Muscle layer of colon (tissue), 2 donors: ENCODE measurements at regions not wholly inside any gene's neighbourhood (a gene's known extent, or its start where the extent isn't known, plus 50 kb on each side); places are given as distances from the start of the nearest gene placed in this dataset.

Source experiments
- H3K27ac ChIP-seq: one replicate; pipeline ENCODE4 v1.7.0; 2013; ENCODE audit warnings: low read depth, mild to moderate bottlenecking, low read length, moderate library complexity
- H3K27me3 ChIP-seq, 2 donors: one replicate each; pipeline ENCODE4 v1.7.0; 2013; ENCODE audit warnings: low read length in 2 of 2, mild to moderate bottlenecking in 2 of 2; ENCODE audit not compliant: insufficient read depth in 2 of 2, control insufficient read depth in 1 of 2
- H3K36me3 ChIP-seq: one replicate; pipeline ENCODE4 v1.7.0; 2013; ENCODE audit warnings: mild to moderate bottlenecking, low read length; ENCODE audit not compliant: insufficient read depth
- H3K4me1 ChIP-seq: one replicate; pipeline ENCODE4 v1.7.0; 2013; ENCODE audit warnings: mild to moderate bottlenecking, low read length; ENCODE audit not compliant: insufficient read depth
- H3K4me3 ChIP-seq, 2 donors: one replicate each; pipeline ENCODE4 v1.7.0; 2013; ENCODE audit warnings: low read length in 2 of 2, low read depth in 1 of 2, mild to moderate bottlenecking in 1 of 2, moderate library complexity in 1 of 2
- H3K9ac ChIP-seq: one replicate; pipeline ENCODE4 v1.7.0; 2013; ENCODE audit warnings: low read length
- H3K9me3 ChIP-seq: one replicate; pipeline ENCODE4 v1.7.0; 2013; ENCODE audit warnings: mild to moderate bottlenecking, low read length
- donor health status: abdominal sarcoma.
- donor health status: Adenocarcinoma of cecum.

- Histone ChIP-seq H3K4me3 (no peak overlapping the region), H3K27me3 (peaks cover 39 to 43% of the 10 kb centered on the region in 2 donors), H3K36me3 (no peaks in the 10 kb centered on the region)
Measured at GRCh38 chr12:125193376-125194152, 128.3 kb downstream of the AACS start.

DNA sequence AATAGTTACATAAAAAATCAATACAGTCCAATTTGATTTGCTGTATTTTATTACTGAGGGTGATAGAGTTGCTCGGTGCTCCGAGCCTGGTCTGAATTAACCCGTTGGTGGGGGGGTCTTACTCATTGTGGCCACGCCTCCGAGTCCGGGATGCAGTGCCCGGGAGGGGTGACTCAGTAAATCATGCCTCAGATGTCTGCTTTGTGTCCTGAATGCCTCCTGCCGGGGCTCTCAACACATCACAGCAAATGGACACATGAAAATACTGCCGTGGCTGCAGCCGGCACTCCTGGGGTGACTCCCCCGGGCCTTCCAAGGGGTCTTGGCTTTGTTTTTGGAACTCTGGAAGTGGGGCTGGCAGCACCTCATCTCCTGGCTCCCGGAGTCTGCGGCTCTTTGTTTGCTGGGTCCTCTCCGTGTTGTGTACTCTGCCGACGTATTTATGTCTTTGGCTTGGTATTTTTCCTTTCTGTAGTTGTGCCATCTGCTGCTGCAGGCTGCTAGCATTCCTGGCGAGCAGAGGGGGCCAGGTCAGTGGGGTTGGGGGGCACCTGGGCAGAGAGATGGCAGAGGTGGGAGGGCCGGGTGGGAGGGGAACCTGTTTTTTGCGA is 129.0 kb downstream of the AACS start:
- no peaks in the 10 kb centered on the region for H3K36me3 ChIP-seq
- H3K4me1 ChIP-seq: no peaks in the 10 kb centered on the region
- H3K9me3 ChIP-seq: no peaks in the 10 kb centered on the region
- H3K4me3 ChIP-seq: no peak overlapping the region
- H3K27me3 ChIP-seq: peaks cover 32 to 36% of the 10 kb centered on the region in 2 donors
- H3K27ac ChIP-seq: no peak overlapping the region
- no peak overlapping the region for H3K9ac ChIP-seq

More at GRCh38 chr12:125193376-125194152, 128.3 kb downstream of the AACS start:
- no peak overlapping the region for H3K27ac ChIP-seq
- H3K9me3 ChIP-seq: no peaks in the 10 kb centered on the region
- no peak overlapping the region for H3K9ac ChIP-seq
- no peaks in the 10 kb centered on the region for H3K4me1 ChIP-seq

- Histone ChIP-seq H3K36me3 (no peaks in the 10 kb centered on the region), H3K9ac (no peak overlapping the region), H3K9me3 (no peaks in the 10 kb centered on the region), H3K4me3 (no peak overlapping the region), H3K4me1 (no peaks in the 10 kb centered on the region), H3K27ac (no peak overlapping the region), H3K27me3 (peaks cover 25 to 28% of the 10 kb centered on the region in 2 donors)
Measured at GRCh38 chr12:125194987-125195386, 129.8 kb downstream of the AACS start.

DNA sequence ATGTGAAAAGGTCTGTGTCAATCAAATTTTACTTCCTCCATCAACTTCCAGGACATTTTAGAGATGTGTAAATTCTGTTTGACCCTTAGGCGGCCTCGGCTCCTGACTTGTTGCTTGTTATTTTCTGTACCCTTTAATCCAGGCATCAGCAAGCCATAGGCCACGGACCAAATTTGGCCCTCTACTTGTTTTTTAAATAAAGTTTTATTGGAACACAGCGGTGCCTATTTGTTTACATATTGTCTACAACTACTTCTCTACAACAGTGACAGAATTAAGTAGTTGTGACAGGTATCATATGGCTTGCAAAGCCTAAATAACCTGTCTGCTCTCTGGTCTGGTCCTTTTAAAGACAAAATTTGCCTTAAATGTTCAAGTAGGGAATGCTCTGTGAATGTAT is 132.1 kb downstream of the AACS start:
- peaks cover 11 to 17% of the 10 kb centered on the region in 2 donors for H3K27me3 ChIP-seq
- no peaks in the 10 kb centered on the region for H3K4me1 ChIP-seq
- H3K36me3 ChIP-seq: no peaks in the 10 kb centered on the region
- no peak overlapping the region for H3K27ac ChIP-seq
- no peak overlapping the region for H3K4me3 ChIP-seq
- no peak overlapping the region for H3K9ac ChIP-seq
- peaks cover 5% of the 10 kb centered on the region for H3K9me3 ChIP-seq

- peaks cover 3 to 4% of the 10 kb centered on the region in 2 donors for H3K27me3 ChIP-seq
- H3K9ac ChIP-seq: no peak overlapping the region
- no peaks in the 10 kb centered on the region for H3K36me3 ChIP-seq
Measured at GRCh38 chr12:125198652-125199051, 133.4 kb downstream of the AACS start.

DNA sequence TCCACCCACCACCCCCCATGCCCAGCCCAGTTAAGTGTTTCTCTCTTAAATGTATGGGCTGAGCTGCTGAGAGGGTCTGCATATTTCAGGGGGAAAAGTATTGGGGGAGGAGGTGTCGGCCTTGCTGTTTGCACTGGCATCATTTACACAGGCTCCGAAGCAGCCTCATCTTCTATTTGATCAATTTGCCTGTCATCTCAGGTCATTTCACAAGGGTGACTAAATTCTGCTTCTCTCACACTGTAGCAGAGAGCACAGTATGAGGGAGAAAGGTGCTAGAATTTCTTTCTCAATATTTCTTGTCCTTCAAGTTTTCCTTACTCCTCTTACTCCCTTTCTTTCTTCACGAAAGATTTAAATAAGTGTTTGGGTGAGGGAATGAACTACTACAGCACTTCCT is 135.9 kb downstream of the AACS start:
- no peaks in the 10 kb centered on the region for H3K4me1 ChIP-seq
- no peak overlapping the region for H3K4me3 ChIP-seq
- no peaks in the 10 kb centered on the region for H3K36me3 ChIP-seq
- H3K9me3 ChIP-seq: peaks cover 5% of the 10 kb centered on the region
- no peak overlapping the region for H3K27ac ChIP-seq
- peaks cover 0 to 6% of the 10 kb centered on the region in 2 donors for H3K27me3 ChIP-seq
- H3K9ac ChIP-seq: no peak overlapping the region

More at GRCh38 chr12:125198652-125199051, 133.4 kb downstream of the AACS start:
- Histone ChIP-seq H3K4me1 (no peaks in the 10 kb centered on the region), H3K27ac (no peak overlapping the region), H3K9me3 (peaks cover 5% of the 10 kb centered on the region), H3K4me3 (no peak overlapping the region)

DNA sequence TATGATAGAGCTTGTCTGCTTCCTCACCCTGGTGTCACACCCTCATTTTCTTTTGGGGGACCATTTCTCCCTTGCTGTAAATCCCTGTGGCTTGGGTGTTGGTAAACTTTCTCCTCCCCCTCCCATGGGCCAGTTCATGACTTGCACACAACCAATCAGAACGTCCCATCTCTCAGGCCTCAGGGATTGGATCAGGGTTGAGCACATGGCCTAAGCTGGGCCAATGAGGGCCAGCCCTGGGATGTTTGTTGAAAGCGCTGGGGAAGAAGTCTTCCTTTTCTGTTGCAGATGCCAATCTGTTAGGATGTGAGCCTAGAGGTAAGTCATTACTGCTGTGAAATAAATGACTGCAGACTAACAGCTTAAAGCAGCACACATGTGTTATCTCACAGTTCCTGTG is 136.7 kb downstream of the AACS start:
- Histone ChIP-seq H3K27ac (no peak overlapping the region), H3K36me3 (no peaks in the 10 kb centered on the region)

DNA sequence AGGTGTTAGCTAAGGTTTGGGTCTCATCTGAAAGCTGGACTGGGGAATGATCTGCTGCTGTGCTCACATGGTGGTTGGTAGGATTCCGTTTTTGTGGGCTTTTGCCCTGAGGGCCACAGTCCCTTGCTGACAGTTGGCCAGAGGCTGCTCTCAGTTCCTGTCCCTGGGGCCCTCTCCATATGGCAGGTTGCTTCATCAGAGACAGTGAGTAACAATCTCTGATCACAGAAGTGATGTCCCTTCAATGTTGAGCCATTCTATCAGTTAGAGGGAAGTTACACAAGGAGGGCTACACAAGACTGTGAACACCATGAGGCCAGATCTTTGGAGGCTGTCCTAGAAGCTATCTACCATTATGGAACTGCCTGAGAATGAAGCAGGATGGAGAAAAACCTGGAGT is 137.2 kb downstream of the AACS start:
- peaks cover 5% of the 10 kb centered on the region for H3K9me3 ChIP-seq
- H3K4me3 ChIP-seq: no peak overlapping the region
- H3K27ac ChIP-seq: no peak overlapping the region
- H3K36me3 ChIP-seq: no peaks in the 10 kb centered on the region
- H3K4me1 ChIP-seq: no peaks in the 10 kb centered on the region
- H3K9ac ChIP-seq: no peak overlapping the region
- H3K27me3 ChIP-seq: peaks cover 0 to 6% of the 10 kb centered on the region in 2 donors

More for the DNA sequence above, 136.7 kb downstream of the AACS start:
- Histone ChIP-seq H3K4me1 (no peaks in the 10 kb centered on the region), H3K9ac (no peak overlapping the region), H3K27me3 (peaks cover 0 to 6% of the 10 kb centered on the region in 2 donors), H3K9me3 (peaks cover 5% of the 10 kb centered on the region), H3K4me3 (no peak overlapping the region)

DNA sequence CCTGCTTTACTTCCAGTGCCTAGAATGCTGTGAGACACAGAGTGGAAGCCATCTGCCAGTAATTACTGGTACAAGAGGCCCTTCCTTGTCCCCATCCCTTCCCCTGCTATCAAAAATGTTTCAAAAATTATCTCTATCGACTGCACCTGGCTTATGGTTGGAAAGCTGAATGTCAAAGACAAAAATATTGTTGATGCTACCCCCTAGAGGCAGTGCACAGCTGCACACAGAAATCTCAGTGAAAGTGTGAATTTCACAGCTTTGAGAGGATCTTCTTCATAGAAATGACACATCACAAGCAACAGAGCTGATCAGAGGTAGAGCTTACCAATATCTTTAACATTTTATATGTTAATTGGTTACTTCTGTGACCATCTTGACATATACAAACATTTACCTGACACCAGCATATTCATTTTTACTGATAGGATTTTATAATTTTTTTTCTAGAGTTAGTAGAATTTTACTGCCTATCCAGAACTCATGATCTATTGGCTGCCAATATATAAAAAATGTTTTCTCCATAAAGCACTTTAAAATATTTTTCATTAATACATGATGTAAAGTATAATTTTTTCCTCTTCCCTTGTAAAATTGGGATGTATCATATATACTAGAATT is 138.0 kb downstream of the AACS start:
- Histone ChIP-seq H3K9ac (no peak overlapping the region), H3K9me3 (peaks cover 5% of the 10 kb centered on the region), H3K36me3 (no peaks in the 10 kb centered on the region), H3K4me1 (no peaks in the 10 kb centered on the region), H3K27ac (no peak overlapping the region), H3K27me3 (peaks cover 0 to 6% of the 10 kb centered on the region in 2 donors), H3K4me3 (no peak overlapping the region)

GRCh38 chr12:125205386-125205785 is 140.2 kb downstream of the AACS start:
- Histone ChIP-seq H3K4me3 (no peak overlapping the region), H3K36me3 (no peaks in the 10 kb centered on the region), H3K27me3 (peaks cover 0 to 6% of the 10 kb centered on the region in 2 donors), H3K9ac (no peak overlapping the region), H3K9me3 (peaks cover 4% of the 10 kb centered on the region), H3K4me1 (no peaks in the 10 kb centered on the region), H3K27ac (no peak overlapping the region)

DNA sequence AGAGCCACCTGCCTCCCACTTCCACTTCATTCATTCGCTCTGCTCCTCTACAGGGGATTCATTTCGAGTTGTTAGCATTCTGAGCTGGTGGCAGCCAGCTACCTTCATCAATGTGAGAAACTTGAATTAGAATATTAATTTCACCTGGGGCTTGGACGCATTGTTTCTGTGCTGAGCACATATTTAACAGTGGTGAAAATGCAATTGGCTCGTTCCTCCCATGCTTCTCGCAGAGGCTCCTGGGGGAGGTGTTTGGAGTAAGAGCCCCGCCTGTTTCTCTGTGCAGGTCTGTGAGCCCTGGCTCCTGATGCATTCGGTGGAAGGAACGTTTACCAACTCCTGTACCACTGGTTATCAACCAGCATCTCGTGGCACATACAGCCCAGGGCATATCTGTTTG is 141.5 kb downstream of the AACS start:
- H3K9ac ChIP-seq: no peak overlapping the region
- no peaks in the 10 kb centered on the region for H3K4me1 ChIP-seq
- no peak overlapping the region for H3K27ac ChIP-seq
- no peak overlapping the region for H3K4me3 ChIP-seq
- H3K27me3 ChIP-seq: peaks cover 0 to 6% of the 10 kb centered on the region in 2 donors
- no peaks in the 10 kb centered on the region for H3K36me3 ChIP-seq
- no peaks in the 10 kb centered on the region for H3K9me3 ChIP-seq
